ENCODE measurements at regions not wholly inside any gene's neighbourhood (a gene's known extent, or its start where the extent isn't known, plus 50 kb on each side); places are given as distances from the start of the nearest gene placed in this dataset.

DNA sequence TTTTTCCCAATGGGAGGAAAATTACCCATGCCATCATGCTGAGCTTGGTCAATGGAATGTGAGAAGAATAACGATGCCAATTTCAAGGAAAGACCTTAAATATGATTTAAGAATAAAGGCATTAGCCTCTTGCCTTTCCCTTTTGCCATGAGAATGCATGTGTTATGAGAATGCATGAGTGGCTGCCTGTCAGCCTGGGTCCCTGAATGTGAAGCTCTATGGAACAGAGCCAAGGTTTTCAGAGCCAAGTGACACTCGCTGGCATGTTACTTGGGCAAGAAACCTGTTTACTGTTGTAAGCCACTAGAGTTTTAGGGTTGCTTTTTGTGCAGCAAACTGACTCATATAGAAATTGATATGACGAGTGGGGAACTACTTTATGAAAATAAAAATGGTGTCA, 75.7 kb downstream of the JRKL start:
- TF ChIP-seq, protein P1, sequence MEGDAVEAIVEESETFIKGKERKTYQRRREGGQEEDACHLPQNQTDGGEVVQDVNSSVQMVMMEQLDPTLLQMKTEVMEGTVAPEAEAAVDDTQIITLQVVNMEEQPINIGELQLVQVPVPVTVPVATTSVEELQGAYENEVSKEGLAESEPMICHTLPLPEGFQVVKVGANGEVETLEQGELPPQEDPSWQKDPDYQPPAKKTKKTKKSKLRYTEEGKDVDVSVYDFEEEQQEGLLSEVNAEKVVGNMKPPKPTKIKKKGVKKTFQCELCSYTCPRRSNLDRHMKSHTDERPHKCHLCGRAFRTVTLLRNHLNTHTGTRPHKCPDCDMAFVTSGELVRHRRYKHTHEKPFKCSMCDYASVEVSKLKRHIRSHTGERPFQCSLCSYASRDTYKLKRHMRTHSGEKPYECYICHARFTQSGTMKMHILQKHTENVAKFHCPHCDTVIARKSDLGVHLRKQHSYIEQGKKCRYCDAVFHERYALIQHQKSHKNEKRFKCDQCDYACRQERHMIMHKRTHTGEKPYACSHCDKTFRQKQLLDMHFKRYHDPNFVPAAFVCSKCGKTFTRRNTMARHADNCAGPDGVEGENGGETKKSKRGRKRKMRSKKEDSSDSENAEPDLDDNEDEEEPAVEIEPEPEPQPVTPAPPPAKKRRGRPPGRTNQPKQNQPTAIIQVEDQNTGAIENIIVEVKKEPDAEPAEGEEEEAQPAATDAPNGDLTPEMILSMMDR (IDR thresholded peaks at IDR 0.05; ENCODE audit: insufficient read depth, low read length, poor library complexity, severe bottlenecking) = no peak
- TF ChIP-seq EZH2phosphoT487 (conservative IDR thresholded peaks at IDR 0.05; ENCODE audit: low read length) = no peak
- no peaks in the 10 kb centered on the region for H3K9me3 ChIP-seq (ENCODE audit: insufficient read depth, low read length)
- H3F3A ChIP-seq (ENCODE audit: insufficient read depth) = no peaks in the 10 kb centered on the region
- no peaks in the 10 kb centered on the region for H3K9me2 ChIP-seq (replicated peaks; ENCODE audit: insufficient read depth, low read length)
- no peaks in the 10 kb centered on the region for H3K79me2 ChIP-seq (ENCODE audit: insufficient read depth, low read length)
- H4K20me1 ChIP-seq (ENCODE audit: low read depth, low read length) = no peaks in the 10 kb centered on the region
- H3K27ac ChIP-seq (ENCODE audit: low read depth, low read length) = no peak overlapping the region
- no peak overlapping the region for H2AFZ ChIP-seq (ENCODE audit: low read depth, low read length, severe bottlenecking)
- no peak overlapping the region for H3K9ac ChIP-seq (ENCODE audit: low read length)
- no peaks in the 10 kb centered on the region for H3K27me3 ChIP-seq (ENCODE audit: low read length)
- H3K4me3 ChIP-seq (ENCODE audit: insufficient read depth, low read length, poor library complexity, severe bottlenecking) = no peak overlapping the region
- no peaks in the 10 kb centered on the region for H3K36me3 ChIP-seq (ENCODE audit: low read length)
- no peak overlapping the region for H3K4me2 ChIP-seq (ENCODE audit: low read depth, low read length, poor library complexity, severe bottlenecking)

DNA sequence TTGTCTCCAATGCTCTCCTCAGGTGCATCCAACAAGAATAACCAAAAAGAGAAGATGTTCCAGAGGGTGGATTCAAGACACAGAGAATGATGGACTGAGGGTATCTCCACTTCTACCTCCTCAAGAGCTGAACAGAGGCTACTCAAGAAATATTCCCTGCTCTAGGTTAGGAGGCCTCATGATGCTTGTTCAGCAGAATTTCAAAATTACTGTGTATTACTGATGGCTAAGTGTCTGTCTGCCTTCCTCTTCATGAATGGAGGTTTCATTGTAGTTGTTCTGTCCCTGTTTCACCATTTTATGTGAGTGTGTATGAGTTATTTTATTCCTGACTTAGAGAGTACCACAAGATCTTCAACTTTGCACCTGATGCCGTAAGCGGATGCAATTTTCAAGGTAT, 76.8 kb downstream of the JRKL start:
- Histone ChIP-seq H3F3A (ENCODE audit: insufficient read depth) (no peaks in the 10 kb centered on the region), H3K4me2 (ENCODE audit: low read depth, low read length, poor library complexity, severe bottlenecking) (no peak overlapping the region), H3K9ac (ENCODE audit: low read length) (no peak overlapping the region), H3K9me3 (ENCODE audit: insufficient read depth, low read length) (no peaks in the 10 kb centered on the region), H3K27ac (ENCODE audit: low read depth, low read length) (no peak overlapping the region), H3K79me2 (ENCODE audit: insufficient read depth, low read length) (no peaks in the 10 kb centered on the region), H4K20me1 (ENCODE audit: low read depth, low read length) (no peaks in the 10 kb centered on the region), H3K9me2 (replicated peaks; ENCODE audit: insufficient read depth, low read length) (no peaks in the 10 kb centered on the region), H3K36me3 (ENCODE audit: low read length) (no peaks in the 10 kb centered on the region), H2AFZ (ENCODE audit: low read depth, low read length, severe bottlenecking) (no peak overlapping the region), H3K4me3 (ENCODE audit: insufficient read depth, low read length, poor library complexity, severe bottlenecking) (no peak overlapping the region), H3K27me3 (ENCODE audit: low read length) (no peaks in the 10 kb centered on the region)
- TF ChIP-seq, protein P1 (IDR thresholded peaks at IDR 0.05; ENCODE audit: insufficient read depth, low read length, poor library complexity, severe bottlenecking) = no peak
- no peak for TF ChIP-seq EZH2phosphoT487 (conservative IDR thresholded peaks at IDR 0.05; ENCODE audit: low read length)

DNA sequence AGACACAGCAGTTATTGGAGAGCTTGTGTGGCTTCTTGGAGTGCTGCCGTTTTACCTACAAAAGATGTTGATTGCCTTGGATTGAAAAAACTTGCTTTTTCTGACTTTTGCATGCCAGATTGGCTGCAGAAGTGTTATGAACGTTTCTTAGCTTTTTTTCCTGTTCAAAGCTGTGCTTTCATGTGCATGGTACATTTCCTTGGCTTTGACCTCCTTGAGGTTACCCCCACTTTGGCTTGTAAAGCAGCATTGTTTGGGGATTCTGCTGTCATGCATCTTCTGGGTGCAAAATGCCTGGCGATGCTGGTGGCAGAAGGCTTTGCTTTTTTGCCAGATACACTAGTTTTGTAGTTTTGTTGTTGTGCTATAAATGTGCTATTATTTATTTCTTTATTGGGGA, 80.0 kb downstream of the JRKL start:
- no peak overlapping the region for H3K9ac ChIP-seq (ENCODE audit: low read length)
- no peak overlapping the region for H3K4me2 ChIP-seq (ENCODE audit: low read depth, low read length, poor library complexity, severe bottlenecking)
- no peaks in the 10 kb centered on the region for H3K27me3 ChIP-seq (ENCODE audit: low read length)
- H2AFZ ChIP-seq (ENCODE audit: low read depth, low read length, severe bottlenecking) = no peak overlapping the region
- no peaks in the 10 kb centered on the region for H3K79me2 ChIP-seq (ENCODE audit: insufficient read depth, low read length)
- no peak overlapping the region for H3K27ac ChIP-seq (ENCODE audit: low read depth, low read length)
- H3K36me3 ChIP-seq (ENCODE audit: low read length) = no peaks in the 10 kb centered on the region
- no peaks in the 10 kb centered on the region for H3F3A ChIP-seq (ENCODE audit: insufficient read depth)
- no peaks in the 10 kb centered on the region for H4K20me1 ChIP-seq (ENCODE audit: low read depth, low read length)
- TF ChIP-seq, protein P1 (IDR thresholded peaks at IDR 0.05; ENCODE audit: insufficient read depth, low read length, poor library complexity, severe bottlenecking) = no peak
- no peak for TF ChIP-seq EZH2phosphoT487 (conservative IDR thresholded peaks at IDR 0.05; ENCODE audit: low read length)
- no peaks in the 10 kb centered on the region for H3K9me2 ChIP-seq (replicated peaks; ENCODE audit: insufficient read depth, low read length)
- H3K9me3 ChIP-seq (ENCODE audit: insufficient read depth, low read length) = no peaks in the 10 kb centered on the region; the same call in 1 of the 2 replicates
- no peak overlapping the region for H3K4me3 ChIP-seq (ENCODE audit: insufficient read depth, low read length, poor library complexity, severe bottlenecking)
